Ovary (tissue), 7 donors: ENCODE measurements at regions not wholly inside any gene's neighbourhood (a gene's known extent, or its start where the extent isn't known, plus 50 kb on each side); places are given as distances from the start of the nearest gene placed in this dataset.

Experiments used
- DNase-seq, 5 donors: peaks; one replicate each; pipeline ENCODE4 v3.0.0-alpha.2; 2019 to 2020
- H3K27ac ChIP-seq, 2 donors: fragments of 200-600 bp; one replicate each; pipeline versions ENCODE4 v1.5.1 to v1.8.0; 2019 to 2022
- H3K27me3 ChIP-seq: fragments of 200-600 bp; one replicate; pipeline ENCODE4 v1.8.0; 2022
- H3K36me3 ChIP-seq: fragments of 200-600 bp; sonication (generic); one replicate; pipeline ENCODE4 v1.5.1; 2019
- H3K4me1 ChIP-seq: one replicate; pipeline ENCODE4 v1.8.1; 2013; ENCODE audit warnings: mild to moderate bottlenecking, moderate library complexity; ENCODE audit not compliant: insufficient read depth
- H3K4me3 ChIP-seq: fragments of 200-600 bp; sonication (generic); one replicate; pipeline ENCODE4 v1.5.1; 2017
- H3K9me3 ChIP-seq, 2 donors: fragments of 200-600 bp in 1 of 2; sonication (generic) in 1 of 2; one replicate each; pipeline versions ENCODE4 v1.5.1 to v1.8.1; 2013 to 2019; ENCODE audit warnings: mild to moderate bottlenecking in 1 of 2, moderate library complexity in 1 of 2
- EP300 ChIP-seq: sonication (generic); formaldehyde crosslinking; IDR thresholded peaks from one replicate; pipeline ENCODE4 v1.6.1; 2017; ENCODE audit warnings: antibody characterized with exemption
- POLR2A ChIP-seq: fragments of 450-650 bp; IDR thresholded peaks from one replicate; pipeline ENCODE4 v1.6.1; 2017; ENCODE audit warnings: antibody characterized with exemption, mild to moderate bottlenecking, moderate library complexity
- WGBS, 3 donors: extraction: QIAGEN DNeasy Blood & Tissue Kit in 1 of 3; methylation state at CpG; one replicate each; pipeline versions ENCODE4 v1.1.5 to v1.1.7; 2013 to 2017; 5-methylcytosine and 5-hydroxymethylcytosine counted together
- intact Hi-C, 4 donors: fragments of 100-400 bp; cut with DNase I; formaldehyde crosslinking; loops; one replicate each; pipeline versions ENCODE4 v1.11.0 to v1.15.1; 2022 to 2023
- TF ChIP-seq, protein P1 (sequence below), 3 donors: fragments of 450-650 bp in 2 of 3; fragments of 200-600 bp in 1 of 3; IDR thresholded peaks; one replicate each; pipeline versions ENCODE4 v1.5.1 to v1.8.0; 2016 to 2022; ENCODE audit warnings: antibody characterized with exemption in 3 of 3, mild to moderate bottlenecking in 1 of 3
- donor health status: DM: no; HTN: no; CAD: no; lungs with moderate emphysema.
- donor health status: DM: no; HTN: no; CAD: no.
- donor health status: Bipolar disorder and iron deficiency.
- donor health status: DM: no; HTN: no; CAD: no.
- donor health status: DM: yes; HTN: yes; CAD: no.

GRCh38 chr16:62620275-62620674 lies 584.0 kb upstream of the CDH8 start:
- Histone ChIP-seq H3K27me3 (no peaks in the 10 kb centered on the region), H3K4me3 (no peak overlapping the region), H3K27ac (no peak overlapping the region), H3K9me3 (no peaks in the 10 kb centered on the region), H3K4me1 (no peaks in the 10 kb centered on the region), H3K36me3 (no peaks in the 10 kb centered on the region)
- TF ChIP-seq EP300 = no peak
- no peak for DNase-seq
- intact Hi-C loops = no loop called here

DNA sequence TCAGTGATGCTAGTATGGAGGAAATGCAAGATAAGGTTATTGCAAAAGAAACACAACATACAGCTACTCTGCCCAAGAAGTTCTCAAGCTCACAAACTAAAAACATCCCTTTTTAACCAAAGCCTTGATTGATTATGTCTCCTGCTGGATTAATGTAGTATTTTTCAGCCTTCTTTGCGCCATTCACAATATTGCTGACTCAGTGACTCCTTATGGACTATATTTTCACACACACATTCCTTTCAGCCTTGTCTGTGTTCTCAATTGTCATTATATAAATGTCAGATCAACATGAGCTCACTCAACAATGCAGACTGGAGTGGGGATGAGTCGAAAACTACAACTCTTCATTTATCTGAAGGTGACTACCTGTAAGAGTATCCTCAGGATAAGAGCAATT lies 579.3 kb upstream of the CDH8 start:
- intact Hi-C loops = no loop called here
- Histone ChIP-seq H3K9me3 (no peaks in the 10 kb centered on the region), H3K27me3 (no peaks in the 10 kb centered on the region), H3K36me3 (no peaks in the 10 kb centered on the region), H3K4me3 (no peak overlapping the region), H3K4me1 (no peaks in the 10 kb centered on the region), H3K27ac (no peak overlapping the region)
- TF ChIP-seq EP300 (no peak), POLR2A (no peak)
- TF ChIP-seq, protein P1, sequence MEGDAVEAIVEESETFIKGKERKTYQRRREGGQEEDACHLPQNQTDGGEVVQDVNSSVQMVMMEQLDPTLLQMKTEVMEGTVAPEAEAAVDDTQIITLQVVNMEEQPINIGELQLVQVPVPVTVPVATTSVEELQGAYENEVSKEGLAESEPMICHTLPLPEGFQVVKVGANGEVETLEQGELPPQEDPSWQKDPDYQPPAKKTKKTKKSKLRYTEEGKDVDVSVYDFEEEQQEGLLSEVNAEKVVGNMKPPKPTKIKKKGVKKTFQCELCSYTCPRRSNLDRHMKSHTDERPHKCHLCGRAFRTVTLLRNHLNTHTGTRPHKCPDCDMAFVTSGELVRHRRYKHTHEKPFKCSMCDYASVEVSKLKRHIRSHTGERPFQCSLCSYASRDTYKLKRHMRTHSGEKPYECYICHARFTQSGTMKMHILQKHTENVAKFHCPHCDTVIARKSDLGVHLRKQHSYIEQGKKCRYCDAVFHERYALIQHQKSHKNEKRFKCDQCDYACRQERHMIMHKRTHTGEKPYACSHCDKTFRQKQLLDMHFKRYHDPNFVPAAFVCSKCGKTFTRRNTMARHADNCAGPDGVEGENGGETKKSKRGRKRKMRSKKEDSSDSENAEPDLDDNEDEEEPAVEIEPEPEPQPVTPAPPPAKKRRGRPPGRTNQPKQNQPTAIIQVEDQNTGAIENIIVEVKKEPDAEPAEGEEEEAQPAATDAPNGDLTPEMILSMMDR (IDR thresholded peaks at IDR 0.05) = no peak
- 34 to 40% (median 36%) methylated on average over 2 of the region's 2 CpGs for WGBS, 3 donors
- no peak for DNase-seq

DNA sequence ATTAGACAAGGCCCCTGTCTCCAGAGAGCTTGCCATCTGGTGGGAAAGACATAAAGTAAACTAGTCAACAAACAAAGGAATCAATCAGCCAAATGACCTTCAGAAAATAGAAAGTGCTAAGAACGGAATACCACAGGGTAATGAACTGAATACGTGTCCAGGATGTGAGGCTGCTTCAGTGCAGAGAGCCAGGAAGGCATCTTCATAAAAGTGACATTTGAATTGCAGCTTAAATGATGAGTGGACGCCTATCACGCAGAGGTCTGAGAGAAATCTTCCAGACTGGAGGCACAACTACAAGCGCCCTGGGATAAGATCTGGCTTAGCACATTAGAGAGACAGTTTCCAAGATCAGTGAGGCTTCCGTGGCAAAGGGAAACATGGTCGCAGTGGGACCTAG lies 574.1 kb upstream of the CDH8 start:
- Histone ChIP-seq H3K4me3 (no peak overlapping the region), H3K27ac (no peak overlapping the region), H3K4me1 (no peaks in the 10 kb centered on the region), H3K9me3 (no peaks in the 10 kb centered on the region), H3K36me3 (no peaks in the 10 kb centered on the region), H3K27me3 (no peaks in the 10 kb centered on the region)
- 63 to 73% (median 65%) methylated on average over 7 of the region's 7 CpGs for WGBS, 3 donors
- DNase-seq = no peak
- TF ChIP-seq POLR2A (no peak), EP300 (no peak)
- TF ChIP-seq, protein P1 (IDR thresholded peaks at IDR 0.05) = no peak
- intact Hi-C loops = no loop called here

DNA sequence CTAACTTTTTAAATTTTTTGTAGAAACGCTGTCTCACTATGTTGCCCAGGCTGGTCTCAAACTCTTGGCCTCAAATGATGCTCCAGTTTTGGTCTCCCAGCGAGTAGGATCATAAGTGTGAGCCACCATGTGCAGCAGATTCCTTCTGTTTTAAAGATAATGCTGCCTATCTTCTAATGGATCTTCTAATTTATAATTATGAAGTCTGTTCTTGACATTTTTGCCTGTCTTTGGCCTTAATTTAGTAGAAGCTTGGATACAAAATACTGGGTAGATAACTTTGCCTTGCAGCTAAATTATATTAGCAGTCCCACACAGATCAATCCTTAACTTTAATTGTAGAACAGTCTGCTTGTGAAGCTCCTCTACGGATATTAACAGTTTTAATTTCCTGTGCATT lies 566.6 kb upstream of the CDH8 start:
- no peaks in the 10 kb centered on the region for H3K27me3 ChIP-seq
- no peaks in the 10 kb centered on the region for H3K4me1 ChIP-seq
- H3K9me3 ChIP-seq = no peaks in the 10 kb centered on the region
- intact Hi-C loops = no loop called here
- TF ChIP-seq POLR2A (no peak), EP300 (no peak)
- TF ChIP-seq, protein P1 (IDR thresholded peaks at IDR 0.05) = no peak
- H3K4me3 ChIP-seq = no peak overlapping the region
- no peak overlapping the region for H3K27ac ChIP-seq
- H3K36me3 ChIP-seq = no peaks in the 10 kb centered on the region
- DNase-seq = no peak
- WGBS, 3 donors = 60 to 80% (median 68%) methylated on average over 3 of the region's 3 CpGs

DNA sequence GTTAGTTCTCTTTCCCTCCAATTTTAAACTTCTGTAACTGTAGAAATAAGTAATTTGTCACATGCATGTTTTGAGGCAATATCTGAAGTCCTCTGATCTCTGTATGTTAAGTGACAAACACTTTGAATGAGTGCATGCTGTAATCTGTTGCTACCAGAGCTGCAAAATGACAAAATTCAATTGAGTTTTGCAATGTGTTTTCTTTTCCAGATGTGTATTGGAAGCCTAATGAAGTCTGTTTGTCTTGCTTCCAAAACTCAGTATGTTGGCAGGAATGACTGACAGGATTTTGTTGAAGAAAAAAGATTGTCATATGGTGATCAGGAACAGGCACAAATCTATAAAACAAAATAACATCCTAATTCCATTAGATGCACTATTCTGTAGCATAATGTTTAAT lies 561.6 kb upstream of the CDH8 start:
- Histone ChIP-seq H3K4me3 (no peak overlapping the region), H3K9me3 (no peaks in the 10 kb centered on the region), H3K27ac (no peak overlapping the region), H3K36me3 (no peaks in the 10 kb centered on the region), H3K4me1 (no peaks in the 10 kb centered on the region), H3K27me3 (no peaks in the 10 kb centered on the region)
- TF ChIP-seq EP300 (no peak), POLR2A (no peak)
- TF ChIP-seq, protein P1 (IDR thresholded peaks at IDR 0.05) = no peak
- intact Hi-C loops = no loop called here
- no peak for DNase-seq
